ENCODE measurements at regions not wholly inside any gene's neighbourhood (a gene's known extent, or its start where the extent isn't known, plus 50 kb on each side); places are given as distances from the start of the nearest gene placed in this dataset.

GRCh38 chr6:67361264-67361663 lies 1273.8 kb upstream of the ADGRB3 start:
- H3K9me3 Mint-ChIP-seq, result no peaks in the 10 kb centered on the region
- H3K36me3 Mint-ChIP-seq, result no peaks in the 10 kb centered on the region
- no peak overlapping the region for H3K27ac Mint-ChIP-seq
- no peaks in the 10 kb centered on the region for H3K4me1 Mint-ChIP-seq (ENCODE audit: unreplicated experiment)
- DNase-seq (ENCODE audit: extremely low spot score, unreplicated experiment), result no peak
- H3K27me3 Mint-ChIP-seq, result no peaks in the 10 kb centered on the region
- no peak overlapping the region for H3K4me3 Mint-ChIP-seq
- TF ChIP-seq, protein P1, sequence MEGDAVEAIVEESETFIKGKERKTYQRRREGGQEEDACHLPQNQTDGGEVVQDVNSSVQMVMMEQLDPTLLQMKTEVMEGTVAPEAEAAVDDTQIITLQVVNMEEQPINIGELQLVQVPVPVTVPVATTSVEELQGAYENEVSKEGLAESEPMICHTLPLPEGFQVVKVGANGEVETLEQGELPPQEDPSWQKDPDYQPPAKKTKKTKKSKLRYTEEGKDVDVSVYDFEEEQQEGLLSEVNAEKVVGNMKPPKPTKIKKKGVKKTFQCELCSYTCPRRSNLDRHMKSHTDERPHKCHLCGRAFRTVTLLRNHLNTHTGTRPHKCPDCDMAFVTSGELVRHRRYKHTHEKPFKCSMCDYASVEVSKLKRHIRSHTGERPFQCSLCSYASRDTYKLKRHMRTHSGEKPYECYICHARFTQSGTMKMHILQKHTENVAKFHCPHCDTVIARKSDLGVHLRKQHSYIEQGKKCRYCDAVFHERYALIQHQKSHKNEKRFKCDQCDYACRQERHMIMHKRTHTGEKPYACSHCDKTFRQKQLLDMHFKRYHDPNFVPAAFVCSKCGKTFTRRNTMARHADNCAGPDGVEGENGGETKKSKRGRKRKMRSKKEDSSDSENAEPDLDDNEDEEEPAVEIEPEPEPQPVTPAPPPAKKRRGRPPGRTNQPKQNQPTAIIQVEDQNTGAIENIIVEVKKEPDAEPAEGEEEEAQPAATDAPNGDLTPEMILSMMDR (conservative IDR thresholded peaks at IDR 0.05), result no peak

- no peaks in the 10 kb centered on the region for H3K27me3 Mint-ChIP-seq
- no peaks in the 10 kb centered on the region for H3K9me3 Mint-ChIP-seq
- no peak overlapping the region for H3K27ac Mint-ChIP-seq
- TF ChIP-seq, protein P1 (conservative IDR thresholded peaks at IDR 0.05), result no peak
- H3K36me3 Mint-ChIP-seq, result no peaks in the 10 kb centered on the region
- H3K4me1 Mint-ChIP-seq (ENCODE audit: unreplicated experiment), result no peaks in the 10 kb centered on the region
- no peak for DNase-seq (ENCODE audit: extremely low spot score, unreplicated experiment)
- H3K4me3 Mint-ChIP-seq, result no peak overlapping the region
Observed at GRCh38 chr6:67358241-67358640, 1276.8 kb upstream of the ADGRB3 start.

DNA sequence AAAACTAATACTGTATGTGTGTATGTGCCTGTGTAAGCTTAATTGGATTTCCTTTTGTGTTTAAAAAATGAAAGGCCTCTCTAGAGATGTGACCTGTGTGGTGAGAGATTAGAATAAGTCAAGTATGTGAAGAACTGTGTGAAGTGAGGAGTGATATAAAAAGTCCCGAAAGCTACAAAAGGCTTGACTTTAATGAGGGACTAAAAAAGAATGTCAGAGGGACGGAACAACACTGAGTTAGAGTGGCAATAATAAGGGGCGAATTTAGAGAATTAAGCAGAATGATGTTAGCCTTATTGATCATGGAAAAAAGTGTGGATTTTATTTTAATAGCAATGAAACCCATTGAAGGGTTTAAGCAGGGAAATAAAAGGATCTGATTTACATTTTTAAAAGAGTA lies 1281.2 kb upstream of the ADGRB3 start:
- DNase-seq (ENCODE audit: extremely low spot score, unreplicated experiment), result no peak
- TF ChIP-seq, protein P1 (conservative IDR thresholded peaks at IDR 0.05), result no peak
- Mint-ChIP-seq H3K4me3 (no peak overlapping the region), H3K27ac (no peak overlapping the region), H3K27me3 (no peaks in the 10 kb centered on the region), H3K9me3 (no peaks in the 10 kb centered on the region), H3K4me1 (ENCODE audit: unreplicated experiment) (no peaks in the 10 kb centered on the region), H3K36me3 (no peaks in the 10 kb centered on the region)

DNA sequence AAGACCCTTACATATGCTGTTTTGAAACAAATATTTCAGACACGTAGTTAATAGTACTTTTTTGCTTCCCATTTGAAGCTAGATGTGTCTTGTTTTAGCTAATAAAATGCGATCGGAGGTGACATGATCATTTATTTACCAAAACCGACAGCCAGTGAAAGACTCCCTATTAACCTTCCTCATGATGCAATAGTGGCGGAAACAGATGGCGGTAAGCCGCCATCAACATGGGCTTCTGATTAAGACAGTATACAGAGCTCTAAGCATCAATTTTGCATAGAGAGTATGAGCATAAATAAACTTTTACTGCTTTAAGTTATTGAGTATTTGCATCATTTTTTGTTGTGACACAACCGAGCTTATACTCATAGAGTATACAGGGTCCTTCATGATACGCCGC lies 1282.4 kb upstream of the ADGRB3 start:
- TF ChIP-seq, protein P1 (conservative IDR thresholded peaks at IDR 0.05), result no peak
- no peak for DNase-seq (ENCODE audit: extremely low spot score, unreplicated experiment)
- H3K27ac Mint-ChIP-seq, result no peak overlapping the region
- no peak overlapping the region for H3K4me3 Mint-ChIP-seq
- H3K27me3 Mint-ChIP-seq, result no peaks in the 10 kb centered on the region
- no peaks in the 10 kb centered on the region for H3K4me1 Mint-ChIP-seq (ENCODE audit: unreplicated experiment)
- no peaks in the 10 kb centered on the region for H3K9me3 Mint-ChIP-seq
- H3K36me3 Mint-ChIP-seq, result no peaks in the 10 kb centered on the region

DNA sequence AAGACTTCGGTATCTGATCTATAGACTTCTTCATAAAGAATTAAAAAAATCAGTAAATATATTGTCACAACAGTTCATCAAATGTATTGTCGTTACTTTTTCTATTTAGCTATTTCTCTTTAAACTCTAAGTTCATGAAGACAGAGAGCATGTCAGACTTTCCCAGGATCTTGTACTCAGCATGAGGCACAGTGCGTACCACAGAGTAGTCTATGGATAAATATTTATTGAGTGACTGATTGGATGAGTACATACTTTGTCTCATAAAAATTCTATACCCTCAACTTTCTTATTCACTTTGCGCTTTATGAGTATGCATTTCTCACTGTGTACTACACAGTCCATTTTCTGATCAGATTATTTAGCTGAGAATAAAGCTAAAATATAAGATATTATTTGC lies 1284.4 kb upstream of the ADGRB3 start:
- TF ChIP-seq, protein P1 (conservative IDR thresholded peaks at IDR 0.05), result no peak
- H3K27ac Mint-ChIP-seq, result no peak overlapping the region
- no peak for DNase-seq (ENCODE audit: extremely low spot score, unreplicated experiment)
- H3K4me3 Mint-ChIP-seq, result no peak overlapping the region
- H3K4me1 Mint-ChIP-seq (ENCODE audit: unreplicated experiment), result no peaks in the 10 kb centered on the region
- no peaks in the 10 kb centered on the region for H3K36me3 Mint-ChIP-seq
- H3K9me3 Mint-ChIP-seq, result no peaks in the 10 kb centered on the region
- H3K27me3 Mint-ChIP-seq, result no peaks in the 10 kb centered on the region

DNA sequence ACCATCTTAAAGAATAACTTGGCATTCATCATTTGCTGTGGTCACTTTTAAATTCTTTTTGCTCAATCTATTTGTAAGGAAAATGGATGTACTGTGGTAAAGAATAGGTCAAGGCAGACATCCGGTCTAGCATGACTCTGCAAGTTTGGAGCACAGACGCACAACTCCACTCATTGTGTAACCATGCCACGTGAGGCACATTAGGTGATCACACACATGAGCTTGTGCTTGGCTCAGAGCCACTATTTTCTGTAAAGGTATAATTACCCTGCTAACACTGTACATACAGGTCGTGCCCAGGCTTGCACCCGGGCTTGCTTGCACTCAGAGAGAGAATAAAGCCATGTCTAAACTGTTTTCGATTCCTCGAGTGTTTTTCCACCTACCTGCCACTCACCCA lies 1289.1 kb upstream of the ADGRB3 start:
- no peak overlapping the region for H3K4me3 Mint-ChIP-seq
- DNase-seq (ENCODE audit: extremely low spot score, unreplicated experiment), result no peak

More for the DNA sequence above, 1289.1 kb upstream of the ADGRB3 start:
- Mint-ChIP-seq H3K27ac (no peak overlapping the region), H3K4me1 (ENCODE audit: unreplicated experiment) (no peaks in the 10 kb centered on the region), H3K9me3 (no peaks in the 10 kb centered on the region), H3K27me3 (no peaks in the 10 kb centered on the region), H3K36me3 (no peaks in the 10 kb centered on the region)
- TF ChIP-seq, protein P1 (conservative IDR thresholded peaks at IDR 0.05), result no peak
